Neural progenitor cell (in vitro differentiated cells): ENCODE measurements at regions not wholly inside any gene's neighbourhood (a gene's known extent, or its start where the extent isn't known, plus 50 kb on each side); places are given as distances from the start of the nearest gene placed in this dataset.

Experiments
- EZH2phosphoT487 ChIP-seq: fragments of 200-600 bp; sonication (generic); IDR thresholded peaks from 2 replicates; pipeline ENCODE4 v1.6.1; 2017; ENCODE audit warnings: antibody characterized with exemption
- TF ChIP-seq, protein P1 (sequence below): fragments of 200-600 bp; sonication (generic); IDR thresholded peaks from 2 replicates; pipeline ENCODE4 v1.5.1; 2017; ENCODE audit warnings: antibody characterized with exemption, mild to moderate bottlenecking

DNA sequence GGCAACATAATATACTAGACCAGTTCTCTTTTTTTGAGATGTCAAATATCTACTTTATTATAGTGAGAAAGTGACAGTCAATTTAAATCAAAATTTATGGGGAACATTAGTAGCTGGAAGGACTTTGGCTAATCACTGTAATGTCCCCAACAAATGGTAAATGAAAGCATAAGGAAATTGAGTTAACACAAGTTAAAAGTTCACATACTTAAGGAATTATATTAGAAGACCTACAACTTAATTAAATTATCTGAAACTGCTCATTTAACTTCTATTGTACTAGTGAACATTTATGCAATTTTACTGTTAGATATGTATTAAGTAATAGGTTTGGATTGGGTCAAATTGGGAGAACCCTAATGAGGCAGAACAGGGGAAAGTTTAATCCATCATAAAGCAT lies 160.3 kb upstream of the TENM3 start:
- TF ChIP-seq, protein P1, sequence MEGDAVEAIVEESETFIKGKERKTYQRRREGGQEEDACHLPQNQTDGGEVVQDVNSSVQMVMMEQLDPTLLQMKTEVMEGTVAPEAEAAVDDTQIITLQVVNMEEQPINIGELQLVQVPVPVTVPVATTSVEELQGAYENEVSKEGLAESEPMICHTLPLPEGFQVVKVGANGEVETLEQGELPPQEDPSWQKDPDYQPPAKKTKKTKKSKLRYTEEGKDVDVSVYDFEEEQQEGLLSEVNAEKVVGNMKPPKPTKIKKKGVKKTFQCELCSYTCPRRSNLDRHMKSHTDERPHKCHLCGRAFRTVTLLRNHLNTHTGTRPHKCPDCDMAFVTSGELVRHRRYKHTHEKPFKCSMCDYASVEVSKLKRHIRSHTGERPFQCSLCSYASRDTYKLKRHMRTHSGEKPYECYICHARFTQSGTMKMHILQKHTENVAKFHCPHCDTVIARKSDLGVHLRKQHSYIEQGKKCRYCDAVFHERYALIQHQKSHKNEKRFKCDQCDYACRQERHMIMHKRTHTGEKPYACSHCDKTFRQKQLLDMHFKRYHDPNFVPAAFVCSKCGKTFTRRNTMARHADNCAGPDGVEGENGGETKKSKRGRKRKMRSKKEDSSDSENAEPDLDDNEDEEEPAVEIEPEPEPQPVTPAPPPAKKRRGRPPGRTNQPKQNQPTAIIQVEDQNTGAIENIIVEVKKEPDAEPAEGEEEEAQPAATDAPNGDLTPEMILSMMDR = no peak
- no peak for TF ChIP-seq EZH2phosphoT487
